IMR-90 (cell line): ENCODE measurements at regions not wholly inside any gene's neighbourhood (a gene's known extent, or its start where the extent isn't known, plus 50 kb on each side); places are given as distances from the start of the nearest gene placed in this dataset.

Experiments used
- ATAC-seq: fragments of 200-7000 bp; cut with Tn5 transposase; 2 replicates; pipeline ENCODE4 v1.9.1; 2020; ENCODE audit warnings: low read depth, mild to moderate bottlenecking, moderate library complexity
- BruUV-seq: library from RNA; stranded (reverse); fragments of 400-500 nt; replicated peaks from 2 replicates; lab custom pipeline; 2021; lab: Mats Ljungman, UMichigan
- CTCF ChIA-PET: fragments of 300-600 bp; formaldehyde crosslinking; extraction: SDS; loops from one replicate; lab custom pipeline; 2021; ENCODE audit warnings: antibody characterized with exemption; lab: Yijun Ruan, JAX
- POLR2A ChIA-PET: fragments of 300-600 bp; sonication (Branson Sonifier 250); formaldehyde crosslinking; loops from one replicate; lab custom pipeline; 2022; ENCODE audit warnings: antibody characterized with exemption; ENCODE audit not compliant: unreplicated experiment; lab: Charles Lee
- DNase-seq: peaks from one replicate; pipeline ENCODE4 v3.0.0; 2013
- H2AFZ ChIP-seq: replicated peaks from 2 replicates; pipeline ENCODE3; 2013; ENCODE audit warnings: low read length, mild to moderate bottlenecking; ENCODE audit not compliant: poor library complexity
- H2AK5ac ChIP-seq: 2 replicates; pipeline ENCODE4 v1.6.1; 2013; ENCODE audit warnings: low read depth, low read length, inconsistent platforms
- H2AK9ac ChIP-seq: replicated peaks from 2 replicates; pipeline ENCODE3; 2013; ENCODE audit warnings: mild to moderate bottlenecking, low read depth, low read length, moderate library complexity; ENCODE audit not compliant: poor library complexity
- H2BK120ac ChIP-seq: 2 replicates; pipeline ENCODE4 v1.6.1; 2013; ENCODE audit warnings: low read depth, low read length, inconsistent platforms
- H2BK15ac ChIP-seq: 3 replicates; pipeline ENCODE4 v1.6.1; 2013; ENCODE audit warnings: low read depth, low read length, inconsistent platforms
- H2BK20ac ChIP-seq: 2 replicates; pipeline ENCODE4 v1.6.1; 2013; ENCODE audit warnings: low read depth, mild to moderate bottlenecking, inconsistent platforms, low read length, moderate library complexity
- H2BK5ac ChIP-seq: 2 replicates; pipeline ENCODE4 v1.6.1; 2013; ENCODE audit warnings: mild to moderate bottlenecking, low read depth, low read length, inconsistent platforms; ENCODE audit not compliant: poor library complexity, severe bottlenecking
- H3K14ac ChIP-seq: replicated peaks from 2 replicates; pipeline ENCODE4 v1.6.1; 2013; ENCODE audit warnings: low read depth, low read length, inconsistent platforms
- H3K18ac ChIP-seq: 2 replicates; pipeline ENCODE4 v1.6.1; 2013; ENCODE audit warnings: low read depth, low read length, control low read depth
- H3K23ac ChIP-seq: 2 replicates; pipeline ENCODE4 v1.6.1; 2013; ENCODE audit warnings: low read depth, low read length, inconsistent platforms
- H3K27ac ChIP-seq: 2 replicates; pipeline ENCODE4 v1.5.1; 2013; ENCODE audit warnings: mild to moderate bottlenecking, control low read depth, low read length; ENCODE audit not compliant: insufficient read depth
- H3K27me3 ChIP-seq: 2 replicates; pipeline ENCODE4 v1.6.1; 2013; ENCODE audit warnings: low read length; ENCODE audit not compliant: control insufficient read depth, insufficient read depth
- H3K36me3 ChIP-seq: 2 replicates; pipeline ENCODE4 v1.6.1; 2013; ENCODE audit warnings: low read length, mixed read lengths; ENCODE audit not compliant: control insufficient read depth, insufficient read depth
- H3K4ac ChIP-seq: 2 replicates; pipeline ENCODE4 v1.6.1; 2013; ENCODE audit warnings: low read depth, low read length, inconsistent platforms
- H3K4me1 ChIP-seq: 2 replicates; pipeline ENCODE4 v1.6.1; 2013; ENCODE audit warnings: low read length, mixed read lengths; ENCODE audit not compliant: control insufficient read depth, insufficient read depth
- H3K4me2 ChIP-seq: 2 replicates; pipeline ENCODE4 v1.6.1; 2013; ENCODE audit warnings: low read depth, mild to moderate bottlenecking, control low read depth, low read length, moderate library complexity
- H3K4me3 ChIP-seq: 2 replicates; pipeline ENCODE4 v1.5.1; 2013; ENCODE audit warnings: low read depth, mild to moderate bottlenecking, control low read depth, low read length, moderate library complexity; ENCODE audit not compliant: insufficient read depth
- H3K56ac ChIP-seq: 2 replicates; pipeline ENCODE4 v1.6.1; 2013; ENCODE audit warnings: low read length, inconsistent platforms; ENCODE audit not compliant: insufficient read depth; ENCODE audit errors: extremely low read depth
- H3K79me1 ChIP-seq, 2 experiments: 2 replicates each; pipeline ENCODE4 v1.6.1; 2013; ENCODE audit warnings: low read length in 2 of 2, inconsistent platforms in 1 of 2, low read depth in 1 of 2
- H3K9ac ChIP-seq: 2 replicates; pipeline ENCODE4 v1.6.1; 2013; ENCODE audit warnings: low read depth, low read length, control low read depth
- H3K9me1 ChIP-seq: 2 replicates; pipeline ENCODE4 v1.6.1; 2013; ENCODE audit warnings: low read length, inconsistent platforms; ENCODE audit not compliant: insufficient read depth
- H3K9me3 ChIP-seq: 2 replicates; pipeline ENCODE4 v1.6.1; 2013; ENCODE audit warnings: low read length; ENCODE audit not compliant: control insufficient read depth, insufficient read depth
- H4K20me1 ChIP-seq: 2 replicates; pipeline ENCODE4 v1.6.1; 2013; ENCODE audit warnings: low read length, inconsistent platforms; ENCODE audit not compliant: insufficient read depth
- H4K5ac ChIP-seq: 2 replicates; pipeline ENCODE4 v1.6.1; 2013; ENCODE audit warnings: mild to moderate bottlenecking, low read depth, low read length, control low read depth
- H4K8ac ChIP-seq, 2 experiments: 2 replicates each; pipeline ENCODE4 v1.6.1; 2013; ENCODE audit warnings: low read depth in 2 of 2, low read length in 2 of 2, control low read depth in 1 of 2, inconsistent platforms in 1 of 2
- H4K91ac ChIP-seq: 2 replicates; pipeline ENCODE4 v1.6.1; 2013; ENCODE audit warnings: low read depth, low read length, inconsistent platforms; ENCODE audit not compliant: insufficient read depth
- RFX5 ChIP-seq: IDR thresholded peaks from 2 replicates; pipeline ENCODE4 v1.8.0; 2012; ENCODE audit warnings: low read depth, mild to moderate bottlenecking, low read length, moderate library complexity
- WGBS, 2 experiments: methylation state at CpG; one replicate each; pipeline versions ENCODE4 v1.1.5 to v1.1.7; 2013; ENCODE audit warnings: missing lambda C conversion rate in 2 of 2; ENCODE audit not compliant: insufficient read length in 1 of 2; ENCODE audit errors: extremely low coverage in 2 of 2; 5-methylcytosine and 5-hydroxymethylcytosine counted together
- dilution Hi-C: fragments of 300-500 bp; cut with HindIII; formaldehyde crosslinking; loops from one replicate; pipeline ENCODE4 v1.14.3; 2018; ENCODE audit warnings: low sequenced_read_pairs; ENCODE audit not compliant: unreplicated experiment
- in situ Hi-C: fragments of 300-500 bp; cut with MboI; formaldehyde crosslinking; loops from 3 replicates; pipeline ENCODE4 v1.14.3; 2019; ENCODE audit warnings: low sequenced_read_pairs, inconsistent platforms, mixed read lengths
- intact Hi-C: fragments of 100-400 bp; cut with micrococcal nuclease; formaldehyde crosslinking; loops from 2 replicates; pipeline ENCODE4 v1.10.0; 2022

- intact Hi-C loops: no loop called here
- CTCF ChIA-PET: interaction anchor here (1.0 kb wide), 1 partner anchor 14 kb away, joined by 3 read pairs; no protein-coding TSS in a partner anchor
- WGBS, 2 experiments: 41% methylated on average over 6 of the region's 17 CpGs; no CpG with 5 or more reads in 1 of the 2 experiments
Measured at GRCh38 chr2:11941201-11942177, 195.1 kb downstream of the LPIN1 start.

More at GRCh38 chr2:11941201-11942177, 195.1 kb downstream of the LPIN1 start:
- dilution Hi-C loops (no loop called here), in situ Hi-C loops (no loop called here)
- no peak overlapping the region for H3K4ac ChIP-seq
- TF ChIP-seq RFX5: no peak
- no peak overlapping the region for H3K14ac ChIP-seq
- no peak overlapping the region for H4K5ac ChIP-seq
- ATAC-seq (no peak), DNase-seq (no peak)
- H3K4me1 ChIP-seq: no peaks in the 10 kb centered on the region
- H3K23ac ChIP-seq: no peak overlapping the region
- H2BK20ac ChIP-seq: no peak overlapping the region
- H3K9me1 ChIP-seq: no peaks in the 10 kb centered on the region
- no peaks in the 10 kb centered on the region for H3K36me3 ChIP-seq
- peaks cover 8% of the 10 kb centered on the region for H3K27me3 ChIP-seq
- no peaks in the 10 kb centered on the region for H3K9me3 ChIP-seq
- H2AK5ac ChIP-seq: no peak overlapping the region
- no peak overlapping the region for H4K91ac ChIP-seq
- H3K9ac ChIP-seq: no peak overlapping the region
- no peak overlapping the region for H2BK5ac ChIP-seq
- H3K56ac ChIP-seq: no peak overlapping the region
- no peak overlapping the region for H4K8ac ChIP-seq
- POLR2A ChIA-PET: no interaction called here
- no peak overlapping the region for H3K4me3 ChIP-seq
- H3K27ac ChIP-seq: no peak overlapping the region
- H2BK120ac ChIP-seq: no peak overlapping the region
- no peak overlapping the region for H3K4me2 ChIP-seq
- H3K79me1 ChIP-seq: no peaks in the 10 kb centered on the region
- no peak overlapping the region for H3K18ac ChIP-seq
- H2BK15ac ChIP-seq: no peak overlapping the region
- H2AK9ac ChIP-seq: no peak overlapping the region
- peak overlapping the region; percentile 65 for H2AFZ ChIP-seq
- BruUV-seq: no TSS peak
- no peaks in the 10 kb centered on the region for H4K20me1 ChIP-seq
